Activated CD4-positive, CD25-positive, alpha-beta regulatory T cell treated with anti-CD3 and anti-CD28 coated beads, Interleukin-2, amount 50 U/mL, for 72 hours (primary cell): ENCODE measurements at regions not wholly inside any gene's neighbourhood (a gene's known extent, or its start where the extent isn't known, plus 50 kb on each side); places are given as distances from the start of the nearest gene placed in this dataset.

Experiments
- DNase-seq: peaks from one replicate; pipeline ENCODE4 v3.0.0; 2021

- DNase-seq, result no peak
Observed at GRCh38 chr11:113634940-113635575, 71.0 kb downstream of the TMPRSS5 start.

- DNase-seq, result no peak
Observed at GRCh38 chr11:113632981-113633380, 73.1 kb downstream of the TMPRSS5 start.

DNA sequence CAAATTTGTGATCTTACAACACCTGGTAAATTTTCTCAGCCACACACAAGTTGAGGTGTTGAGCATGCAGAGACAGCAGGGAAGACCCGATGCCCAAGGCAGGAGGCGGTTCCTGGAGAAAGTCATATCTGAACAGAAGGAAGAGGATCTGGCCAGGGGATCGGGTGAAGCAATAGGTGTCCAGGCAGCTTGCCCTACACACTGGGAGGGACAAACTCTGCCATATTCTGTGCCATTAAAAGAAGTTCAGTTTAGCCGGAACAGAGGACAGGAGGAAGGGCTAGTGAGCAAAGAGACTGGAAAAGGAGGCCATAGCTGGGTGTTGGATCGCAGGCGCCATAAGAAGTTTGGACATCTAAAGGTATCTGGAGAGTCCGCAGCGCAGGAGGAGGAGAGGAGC, 76.5 kb downstream of the TMPRSS5 start:
- no peak for DNase-seq

- DNase-seq, result no peak
Observed at GRCh38 chr11:113628912-113629311, 77.2 kb downstream of the TMPRSS5 start.

- DNase-seq, result no peak
Observed at GRCh38 chr11:113627946-113628345, 78.2 kb downstream of the TMPRSS5 start.

GRCh38 chr11:113627297-113627696, 78.8 kb downstream of the TMPRSS5 start:
- no peak for DNase-seq

DNA sequence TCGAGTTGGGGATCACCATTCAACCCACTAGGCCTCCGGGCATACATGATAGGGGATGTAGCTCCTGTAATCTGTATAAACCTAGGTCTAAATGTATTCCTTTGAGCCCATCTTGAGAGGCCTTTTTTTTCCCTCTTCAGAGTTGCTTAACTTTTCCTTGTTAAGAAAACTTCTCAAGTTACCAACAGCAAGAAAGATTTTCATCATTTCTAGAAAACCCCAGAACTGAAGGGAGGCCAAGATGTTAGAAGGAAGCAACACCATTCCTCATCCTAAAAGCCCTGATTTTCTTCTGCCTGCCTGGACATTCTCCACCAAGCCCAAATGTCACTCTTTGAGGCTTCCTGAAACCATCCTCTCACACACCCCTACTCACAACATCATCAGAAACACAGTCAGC, 79.4 kb downstream of the TMPRSS5 start:
- no peak for DNase-seq

GRCh38 chr11:113623114-113623513, 83.0 kb downstream of the TMPRSS5 start:
- no peak for DNase-seq

GRCh38 chr11:113618360-113618759, 87.7 kb downstream of the TMPRSS5 start:
- no peak for DNase-seq

DNA sequence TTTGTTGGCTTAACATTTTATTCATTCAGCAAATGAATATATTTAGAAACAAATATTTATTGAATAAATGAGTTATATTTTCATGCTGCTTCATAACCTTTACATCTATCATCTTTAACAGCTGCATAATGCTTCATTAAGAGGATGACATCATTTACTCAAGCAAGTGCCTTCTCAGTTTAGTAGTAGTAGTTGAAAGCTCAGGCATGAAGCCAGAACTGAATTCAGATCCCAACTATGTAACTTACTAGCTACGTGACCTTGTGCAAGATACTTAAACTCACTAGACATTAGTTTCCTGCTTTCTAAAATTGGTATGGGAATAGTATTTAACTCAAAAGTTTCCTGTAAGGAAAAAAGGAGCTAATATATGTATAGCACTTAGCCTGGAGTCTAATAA, 90.3 kb downstream of the TMPRSS5 start:
- DNase-seq, result no peak

DNA sequence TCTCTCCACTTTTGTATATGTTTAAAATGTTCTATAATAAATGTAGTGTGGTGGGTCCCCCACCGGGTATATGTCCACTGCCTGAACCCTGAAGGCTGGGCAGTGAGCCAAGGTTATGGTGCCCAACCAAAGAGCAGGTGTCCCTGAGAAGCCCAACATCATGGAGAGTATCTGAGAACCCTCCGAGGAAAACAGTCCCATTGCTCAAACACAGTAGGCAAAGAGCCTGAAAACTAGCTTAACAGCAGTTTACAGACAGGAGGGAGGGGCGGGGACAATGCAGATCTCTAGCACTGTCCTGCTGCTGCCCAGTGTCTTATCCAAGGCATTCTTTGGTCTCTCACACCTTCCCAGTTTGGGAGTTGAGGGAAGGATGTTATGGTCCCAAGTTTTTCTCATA, 91.0 kb downstream of the TMPRSS5 start:
- DNase-seq, result no peak

- DNase-seq, result no peak
Observed at GRCh38 chr11:113614097-113614496, 92.0 kb downstream of the TMPRSS5 start.

DNA sequence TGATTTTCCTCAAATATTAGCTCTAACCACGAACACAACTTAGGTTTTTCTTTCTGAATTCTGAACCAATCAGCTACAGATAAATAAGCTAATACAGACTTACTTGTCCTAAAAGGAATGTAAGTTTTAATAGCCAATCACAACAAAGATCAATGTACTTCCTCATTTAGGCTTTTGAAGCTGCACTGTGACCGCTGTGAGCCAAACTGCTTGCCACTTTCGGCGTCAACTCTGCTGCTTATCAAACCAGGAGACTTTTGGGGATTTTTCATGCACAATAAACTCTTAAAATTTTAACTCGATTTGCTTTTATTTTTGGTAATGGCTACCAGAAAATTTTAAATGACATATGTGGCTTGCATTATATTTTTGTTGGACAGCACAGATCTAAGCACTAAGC, 92.5 kb downstream of the TMPRSS5 start:
- DNase-seq, result no peak

DNA sequence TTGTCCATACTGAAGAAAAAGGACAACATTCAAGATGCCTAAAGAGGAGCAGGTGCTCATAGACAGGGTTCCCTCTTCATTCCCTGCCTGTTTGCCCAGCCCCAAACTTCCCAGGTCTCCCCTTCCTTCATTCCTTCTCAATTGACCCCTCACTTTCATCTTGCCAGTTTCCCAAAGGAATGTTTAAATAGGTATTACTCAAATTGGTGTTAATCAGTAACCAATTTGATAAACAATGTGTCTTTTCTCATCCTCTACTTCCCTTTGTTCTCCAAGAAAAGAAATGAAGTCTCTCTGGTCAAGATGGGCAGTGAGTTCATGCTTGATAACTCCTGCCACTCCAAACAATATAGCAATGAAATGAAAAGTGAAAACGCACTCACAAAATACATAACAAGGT, 101.9 kb downstream of the TMPRSS5 start:
- no peak for DNase-seq

DNA sequence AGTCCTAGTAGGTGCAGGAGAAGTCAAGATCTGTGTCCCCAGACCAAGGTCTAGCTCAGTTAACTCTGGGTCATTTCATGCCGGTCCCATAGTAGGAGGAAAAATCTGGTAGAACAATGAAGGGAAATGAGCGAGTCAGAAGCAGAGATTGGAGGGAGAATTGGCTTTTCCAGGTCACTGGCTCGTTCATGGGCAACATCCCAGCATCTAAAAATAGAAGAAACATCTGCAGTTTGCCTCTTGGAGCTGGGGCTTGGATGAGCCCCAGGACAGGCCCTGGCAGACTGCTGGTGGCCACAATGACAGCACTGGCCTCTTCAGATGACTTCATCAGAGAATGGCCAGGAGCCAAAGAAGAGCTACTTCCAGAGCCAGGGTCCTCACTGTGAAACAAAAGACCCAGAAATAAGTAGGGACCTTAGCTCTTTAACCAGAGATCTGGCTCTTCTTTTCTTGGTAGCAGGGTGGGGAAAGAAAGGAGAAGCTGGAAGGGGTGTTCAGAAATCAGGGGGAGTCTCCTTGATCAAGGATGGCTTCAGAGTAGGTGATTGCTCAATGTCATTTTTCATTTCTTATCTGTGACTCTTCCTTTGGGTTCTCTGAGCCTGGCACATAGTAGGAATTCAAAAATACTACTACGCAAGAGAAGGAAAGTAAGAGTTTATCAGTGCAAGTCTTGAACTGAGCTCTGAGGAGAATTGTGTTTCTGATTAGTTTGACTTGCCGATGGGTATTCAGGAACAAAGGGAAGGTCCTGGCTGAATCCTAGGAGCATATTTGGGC, 102.6 kb downstream of the TMPRSS5 start:
- no peak for DNase-seq

DNA sequence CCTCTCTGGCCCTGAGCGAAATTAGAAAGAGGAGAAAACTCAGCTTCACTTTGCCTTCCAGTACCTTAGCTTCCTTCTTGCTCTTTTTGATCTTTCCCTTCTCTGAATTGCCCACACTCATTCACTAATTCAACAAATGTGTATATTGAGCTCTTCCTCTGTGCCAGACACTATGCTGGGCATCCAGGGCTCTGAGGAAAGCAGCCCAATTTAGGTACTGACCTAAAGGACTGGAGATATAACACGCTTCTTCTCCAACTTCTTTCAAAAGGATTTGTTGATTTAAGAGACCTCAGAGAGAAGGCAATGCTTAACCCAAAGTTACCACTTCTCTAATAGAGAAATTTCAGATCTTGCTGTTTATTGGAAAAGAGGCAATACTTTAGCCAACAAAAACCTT, 103.6 kb downstream of the TMPRSS5 start:
- DNase-seq, result no peak

DNA sequence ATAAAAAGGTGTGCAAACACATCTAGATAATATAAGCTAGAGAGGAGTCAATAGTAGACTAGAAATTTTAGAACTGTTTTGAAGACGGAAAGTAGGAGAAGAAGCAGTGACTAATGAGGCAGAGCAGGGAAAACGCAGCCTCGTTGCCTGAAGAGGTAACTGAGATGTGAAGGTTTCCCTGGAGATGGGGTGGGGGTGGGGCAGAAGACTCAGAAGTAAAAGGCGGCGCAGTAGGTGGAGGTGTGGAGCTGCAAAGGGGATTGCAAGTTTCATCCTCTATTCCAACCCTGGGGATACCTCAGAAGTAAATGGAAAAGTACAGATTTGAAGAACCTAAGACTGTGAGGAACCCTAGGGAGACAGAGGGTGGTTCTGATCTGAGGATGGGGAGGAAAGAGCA, 109.5 kb downstream of the TMPRSS5 start:
- no peak for DNase-seq

GRCh38 chr11:113595810-113596594, 110.1 kb downstream of the TMPRSS5 start:
- no peak for DNase-seq

- no peak for DNase-seq
Observed at GRCh38 chr11:113593698-113594308, 112.3 kb downstream of the TMPRSS5 start.

- DNase-seq, result no peak
Observed at GRCh38 chr11:113591117-113591516, 115.0 kb downstream of the TMPRSS5 start.

GRCh38 chr11:113587308-113587739, 112.1 kb upstream of the DRD2 start:
- no peak for DNase-seq

GRCh38 chr11:113584371-113584770, 109.2 kb upstream of the DRD2 start:
- DNase-seq, result no peak

- no peak for DNase-seq
Observed at GRCh38 chr11:113581713-113582112, 106.5 kb upstream of the DRD2 start.
